Inferior parietal cortex (tissue), 1 donor: ENCODE measurements at regions not wholly inside any gene's neighbourhood (a gene's known extent, or its start where the extent isn't known, plus 50 kb on each side); places are given as distances from the start of the nearest gene placed in this dataset.

Source experiments
- DNase-seq: peaks from one replicate; pipeline ENCODE4 v3.0.0-alpha.2; 2016; ENCODE audit errors: extremely low spot score

DNA sequence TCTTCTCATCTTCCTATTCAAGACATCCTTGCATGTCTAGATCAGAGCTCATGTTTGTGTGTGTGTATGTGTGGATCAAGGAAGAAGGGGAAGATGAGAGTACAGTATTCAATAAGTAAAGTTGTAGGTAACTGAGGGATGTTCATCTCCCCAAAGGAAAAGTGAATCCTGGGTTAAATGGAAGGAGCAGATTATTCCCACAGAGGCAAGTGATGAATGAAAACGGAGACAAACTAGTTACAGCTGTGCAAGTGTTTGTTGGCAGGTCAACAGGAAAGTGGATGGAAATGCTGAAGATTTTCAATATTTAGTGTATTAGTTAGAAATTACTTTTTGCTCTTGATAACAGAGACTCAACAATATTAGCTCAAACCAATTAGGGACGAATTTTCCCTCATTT, 84.2 kb upstream of the PDZRN3 start:
- no peak for DNase-seq

DNA sequence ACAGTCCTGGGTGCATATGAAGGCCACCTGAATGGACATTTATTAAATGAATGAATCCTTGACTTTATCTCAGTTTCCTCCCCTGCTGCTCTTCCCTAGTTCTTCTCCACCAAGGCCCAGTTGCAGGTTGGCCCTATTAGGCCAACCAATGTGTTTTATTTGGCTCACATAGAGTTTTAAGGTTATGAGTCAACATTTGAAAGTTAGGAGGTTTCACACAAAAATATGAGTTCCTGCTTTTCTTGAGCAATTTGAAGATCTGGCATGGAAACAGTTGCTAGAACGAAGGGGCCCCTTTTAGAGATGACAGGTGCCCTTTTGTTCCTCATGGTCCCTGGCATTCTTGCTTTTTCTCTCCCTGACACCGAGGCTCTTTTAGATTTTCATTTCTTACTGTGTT, 83.0 kb upstream of the PDZRN3 start:
- DNase-seq = no peak

DNA sequence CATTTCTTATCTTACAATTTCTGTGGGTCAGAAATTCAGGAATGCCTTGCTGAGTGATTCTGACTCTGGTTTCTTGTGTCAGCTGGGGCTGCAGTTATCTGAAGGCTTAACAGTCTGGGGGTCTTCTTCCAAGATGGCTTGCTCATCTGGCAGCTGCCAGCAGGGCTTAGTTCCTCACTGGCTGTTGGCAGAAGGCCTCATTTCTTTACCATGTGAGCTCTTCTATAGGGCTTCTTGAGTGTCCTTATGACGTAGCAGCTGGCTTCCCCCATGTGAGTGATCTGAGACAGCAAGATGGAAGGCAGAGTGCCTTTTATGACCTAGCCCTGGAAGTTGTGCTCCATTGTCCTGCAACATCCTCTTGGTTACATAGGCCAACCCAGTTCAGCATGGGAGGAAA, 82.0 kb upstream of the PDZRN3 start:
- no peak for DNase-seq

DNA sequence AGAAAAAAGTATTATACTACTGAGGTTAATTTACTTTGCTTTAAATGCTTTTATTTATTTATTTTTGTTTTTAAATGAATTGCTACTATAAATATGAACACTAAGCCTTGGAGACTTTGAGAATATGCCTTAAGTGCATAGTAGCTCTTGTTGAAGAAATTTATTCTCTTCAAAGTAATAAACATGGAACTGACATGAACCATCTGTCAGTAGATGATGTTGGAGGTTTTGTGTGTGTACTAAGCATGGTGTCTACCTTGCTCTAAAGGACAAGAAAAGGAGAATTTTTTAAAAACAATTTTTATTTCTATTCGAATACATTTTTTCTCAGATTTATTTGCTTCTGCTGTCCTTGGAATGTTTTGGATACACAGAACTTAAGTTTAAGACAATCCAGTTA, 81.1 kb upstream of the PDZRN3 start:
- DNase-seq = no peak

DNA sequence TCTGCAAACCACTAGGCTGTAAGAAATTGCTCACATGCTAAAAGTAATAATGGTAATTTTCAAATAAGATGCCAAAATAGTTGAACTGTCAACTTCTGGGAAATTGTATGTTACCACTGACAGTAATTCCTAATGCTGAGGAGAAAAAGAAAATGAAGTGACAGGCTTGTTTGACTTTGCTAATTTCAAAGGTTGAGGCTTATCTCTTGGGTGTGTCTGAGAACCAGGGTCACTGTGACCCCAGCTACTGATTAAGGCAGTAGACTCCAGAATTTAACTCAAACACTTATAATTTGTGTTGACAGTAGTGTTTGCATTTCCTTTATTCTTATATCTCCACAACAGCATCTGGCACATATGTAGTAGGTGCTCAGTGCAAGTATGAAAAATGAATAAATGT, 74.6 kb upstream of the PDZRN3 start:
- no peak for DNase-seq

DNA sequence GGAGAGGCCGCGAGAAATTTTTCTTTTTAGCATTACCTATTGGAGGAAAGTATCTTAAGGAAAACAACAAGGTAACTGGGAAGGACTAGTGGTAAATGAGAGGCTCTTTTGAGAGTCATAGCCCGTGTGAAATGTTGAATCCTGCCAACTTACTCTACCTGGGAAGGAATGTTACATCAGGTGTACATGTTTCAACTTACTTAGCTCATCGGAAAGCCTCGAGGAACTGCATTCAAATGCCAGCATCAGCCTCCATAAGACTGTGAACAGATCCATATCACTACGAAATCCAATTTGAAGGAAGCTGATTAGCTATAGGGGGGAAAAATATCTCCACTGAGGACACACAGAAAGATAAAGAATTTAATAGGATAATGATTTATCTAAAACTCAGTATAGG, 72.3 kb upstream of the PDZRN3 start:
- DNase-seq = no peak

DNA sequence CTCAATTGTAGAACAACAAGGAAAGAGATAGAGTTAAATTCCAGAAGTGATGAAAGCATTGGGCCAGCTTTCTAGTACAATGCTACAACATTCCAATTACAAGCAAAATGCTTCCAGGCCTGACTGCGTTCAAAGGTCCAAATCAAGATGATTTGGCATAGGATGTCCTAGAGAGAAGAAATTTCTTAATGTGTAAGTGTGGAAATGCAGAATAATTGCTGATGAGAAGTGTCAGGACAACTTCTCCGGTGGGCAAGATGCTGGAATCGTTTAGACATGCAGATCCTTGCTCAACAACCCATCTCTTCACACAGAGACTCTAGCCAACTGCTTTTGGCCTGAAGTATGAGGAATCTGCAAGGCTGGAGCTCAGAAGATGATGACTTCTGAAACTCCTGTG, 71.1 kb upstream of the PDZRN3 start:
- no peak for DNase-seq

DNA sequence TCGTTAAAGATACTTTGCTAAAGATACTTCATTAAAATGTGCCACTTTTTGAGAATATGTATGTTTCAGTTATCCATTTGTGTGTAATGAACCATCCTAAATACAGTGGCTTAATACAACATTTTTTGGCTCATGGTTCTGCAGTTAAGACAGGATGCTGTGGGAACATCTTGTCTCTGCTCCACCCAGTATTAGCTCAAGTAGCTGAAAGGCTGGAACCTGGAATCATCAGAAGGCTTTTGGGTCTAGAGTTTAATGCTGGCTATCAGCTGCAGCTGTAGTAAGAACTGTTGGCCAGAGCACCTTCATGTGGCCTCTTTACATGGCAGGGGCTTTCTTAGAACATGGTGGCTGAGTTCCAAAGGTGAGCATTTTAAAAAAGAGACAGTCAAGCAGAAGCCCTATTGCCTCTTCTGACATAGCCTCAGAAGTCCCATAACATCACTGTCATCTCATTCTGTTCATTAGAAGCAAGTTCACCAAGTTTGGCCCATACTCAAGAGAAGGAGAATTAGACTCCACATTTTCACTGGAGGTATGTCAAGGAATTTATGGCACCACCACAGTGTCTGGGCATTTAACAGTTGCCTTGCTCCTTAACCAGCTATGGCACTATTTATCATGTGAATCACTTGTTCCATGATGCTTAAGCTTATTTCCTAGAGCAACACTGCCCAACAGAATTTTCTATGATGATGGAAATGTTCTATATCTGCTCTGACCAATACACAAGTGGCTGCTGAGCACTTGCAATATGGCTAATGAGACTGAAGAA, 70.4 kb upstream of the PDZRN3 start:
- DNase-seq = no peak

DNA sequence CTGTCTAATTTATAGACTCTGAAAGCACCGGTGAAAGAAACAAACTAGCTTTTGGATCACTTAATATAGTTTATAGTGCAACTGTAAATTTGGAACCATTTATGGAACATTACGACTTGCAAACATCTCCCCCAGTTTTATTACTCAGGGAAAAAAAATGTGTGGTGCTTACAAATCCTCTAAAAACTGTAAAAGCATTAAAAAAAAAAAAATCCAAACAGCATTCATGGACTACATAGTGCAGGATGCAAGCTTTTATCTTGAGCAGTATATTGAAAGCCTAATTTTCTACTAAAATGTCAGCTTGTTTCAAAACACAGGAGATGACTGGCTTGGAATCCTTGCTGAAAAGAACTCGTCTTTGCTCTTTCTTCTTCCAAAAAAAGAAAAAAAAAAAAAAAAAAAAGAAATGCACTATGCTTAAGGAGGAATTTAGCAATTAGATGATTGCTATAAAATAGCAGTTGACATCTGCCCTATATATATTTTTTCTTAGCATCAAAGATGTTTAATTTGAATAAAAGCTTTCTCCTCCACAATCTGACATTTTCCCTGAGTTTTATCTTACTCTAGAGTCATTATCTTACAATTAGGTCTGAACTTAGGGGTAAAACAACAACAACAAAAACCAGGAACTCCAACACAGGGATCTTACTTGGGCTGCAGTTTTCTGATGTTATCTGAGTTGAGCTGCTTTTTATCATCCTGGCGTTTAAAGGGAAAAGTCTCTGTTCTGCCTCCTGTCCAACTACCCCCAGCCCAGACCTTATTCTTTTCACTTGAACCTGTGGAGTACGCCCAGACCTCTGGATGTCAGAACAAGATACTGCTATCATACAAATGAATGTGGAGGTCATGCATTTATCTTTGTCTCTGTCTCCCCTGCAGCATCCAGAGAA, 62.6 kb upstream of the PDZRN3 start:
- no peak for DNase-seq

DNA sequence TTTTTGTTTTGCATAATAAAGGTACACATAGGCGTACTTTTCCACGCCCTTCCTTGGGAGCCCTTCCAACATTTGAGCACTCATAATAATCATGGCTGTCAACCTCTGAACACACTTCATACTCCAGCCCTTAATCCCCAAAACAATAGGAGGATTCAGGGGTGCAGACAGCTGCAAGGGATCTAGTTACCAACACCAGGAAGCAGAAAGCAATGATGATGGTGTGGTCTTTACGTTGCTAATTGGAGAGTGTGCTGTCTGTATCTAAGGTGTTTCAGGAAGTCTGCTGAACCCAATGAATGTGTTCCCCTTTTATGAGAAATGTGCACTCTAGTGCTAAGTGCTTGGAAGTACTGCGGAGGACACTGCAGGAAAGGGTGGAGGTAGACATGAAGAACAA, 60.3 kb upstream of the PDZRN3 start:
- DNase-seq = no peak

DNA sequence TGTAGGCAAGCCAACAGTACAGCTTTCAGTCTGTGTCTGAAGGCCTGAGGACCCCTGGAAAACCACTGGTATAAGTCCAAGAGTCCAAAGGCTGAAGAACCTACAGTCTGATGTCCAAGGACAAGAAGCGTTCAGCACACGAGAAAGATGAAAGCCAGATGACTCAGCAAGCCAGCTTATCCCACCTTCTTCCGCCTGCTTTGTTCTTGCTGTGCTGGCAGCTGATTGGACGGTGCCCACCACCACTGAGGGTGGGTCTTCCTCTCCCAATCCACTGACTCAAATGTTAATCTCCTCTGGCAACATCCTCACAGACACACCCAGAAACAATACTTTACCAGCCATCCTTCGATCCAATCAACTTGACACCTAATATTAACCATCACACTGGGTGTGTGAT, 59.0 kb upstream of the PDZRN3 start:
- no peak for DNase-seq

DNA sequence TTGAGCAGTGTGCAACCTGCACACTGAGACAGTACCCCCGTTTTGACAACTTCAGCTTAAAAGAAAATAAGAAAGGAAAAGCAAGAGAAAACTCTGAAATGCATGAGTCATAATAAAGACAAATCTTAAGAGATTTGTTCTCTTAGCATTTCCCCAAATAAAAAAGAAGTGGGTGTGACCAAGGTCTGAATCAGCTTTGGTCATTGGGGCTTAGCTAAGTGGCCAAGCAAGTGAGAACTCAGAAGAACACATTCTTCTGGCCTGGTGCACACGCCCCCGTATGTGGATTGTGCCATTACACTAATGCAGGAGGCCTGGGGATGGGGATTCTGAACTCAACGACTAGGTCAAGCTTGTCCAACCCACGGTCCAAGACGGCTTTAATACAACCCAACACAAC, 56.9 kb upstream of the PDZRN3 start:
- DNase-seq = no peak

DNA sequence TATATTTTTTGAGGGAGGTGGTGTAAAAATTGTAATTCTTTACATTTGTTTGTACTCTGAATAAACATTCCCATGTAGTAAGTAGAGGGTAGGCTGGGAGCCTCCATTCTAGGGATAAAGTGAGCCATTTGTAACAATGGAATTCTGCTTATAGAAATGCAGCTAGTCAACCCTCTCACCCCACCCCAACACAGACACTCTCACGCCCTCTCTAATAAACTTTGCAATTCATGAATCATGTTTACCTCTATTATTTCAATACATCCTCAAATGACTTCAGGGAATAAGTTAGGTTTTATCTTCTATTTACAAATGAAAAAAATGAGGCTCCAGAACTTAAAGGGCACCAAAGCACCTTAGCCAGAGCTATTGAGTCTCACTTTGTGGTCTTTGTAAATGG, 56.5 kb upstream of the PDZRN3 start:
- no peak for DNase-seq

DNA sequence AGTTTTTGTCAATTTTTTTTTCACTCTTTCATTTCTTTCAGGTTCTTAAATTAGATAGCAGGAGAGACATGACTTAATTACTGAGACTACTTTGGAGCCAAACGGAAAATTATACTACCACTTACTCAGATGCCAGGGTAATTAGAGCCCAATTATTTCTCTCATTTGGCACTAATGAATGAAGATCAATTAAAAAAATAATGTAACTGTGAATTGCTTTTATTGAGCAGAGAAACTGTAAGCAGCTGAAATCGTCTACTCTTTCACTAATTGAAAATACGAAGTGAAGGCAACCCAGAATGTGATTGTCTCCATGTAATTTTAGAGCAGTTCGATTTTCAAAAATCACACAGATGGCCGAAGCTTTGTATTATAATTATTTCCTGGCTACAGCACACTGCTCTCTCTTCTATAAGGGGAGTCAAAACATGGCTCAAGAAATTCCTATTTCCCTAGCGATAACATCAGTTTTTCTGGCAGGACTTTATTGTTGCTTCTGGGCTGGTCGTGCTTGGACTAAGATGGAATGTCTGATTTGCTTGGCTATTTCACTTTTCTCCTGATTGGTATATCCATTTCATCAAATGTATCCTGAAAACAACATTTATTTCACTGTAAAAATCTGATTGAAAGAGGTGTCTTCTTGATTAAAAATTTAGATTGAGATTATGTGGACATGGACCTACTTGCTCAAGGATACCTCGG, 55.8 kb upstream of the PDZRN3 start:
- DNase-seq = no peak

DNA sequence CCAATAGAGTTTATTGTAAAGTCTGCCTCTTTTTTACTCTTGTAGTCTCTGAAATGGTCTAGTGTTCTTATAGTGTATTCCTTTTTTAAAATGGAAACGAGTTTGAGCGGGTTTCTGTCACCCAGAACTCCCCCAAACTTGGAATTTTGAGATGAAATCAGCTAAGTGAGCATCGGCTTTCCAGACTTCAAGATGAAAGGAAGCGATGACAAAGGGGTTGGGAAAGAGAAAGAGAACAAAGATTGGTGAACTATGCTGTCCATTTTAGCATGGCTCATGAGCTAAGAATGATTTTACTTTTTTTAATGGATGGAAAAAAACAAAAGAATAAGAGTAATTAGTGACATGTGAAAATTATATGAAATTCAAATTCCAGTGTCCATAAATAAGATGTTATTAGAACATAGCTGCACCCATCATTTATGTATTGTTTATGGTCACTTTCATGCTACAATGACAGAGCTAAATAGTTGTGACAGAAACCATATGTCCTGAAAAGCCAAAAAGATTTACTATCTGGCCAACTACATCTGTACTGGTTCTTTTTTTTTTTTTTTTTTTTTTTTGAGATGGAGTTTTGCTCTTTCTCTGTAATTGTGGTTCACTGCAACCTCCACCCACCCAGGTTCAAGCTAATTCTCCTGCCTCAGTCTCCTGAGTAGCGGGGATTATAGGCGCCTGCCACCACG, 52.7 kb upstream of the PDZRN3 start:
- no peak for DNase-seq
